ENCODE measurements at regions not wholly inside any gene's neighbourhood (a gene's known extent, or its start where the extent isn't known, plus 50 kb on each side); places are given as distances from the start of the nearest gene placed in this dataset.

- no peak for TF ChIP-seq CTCF (conservative IDR thresholded peaks at IDR 0.05; ENCODE audit: low read length)
- TF ChIP-seq EZH2phosphoT487 (IDR thresholded peaks at IDR 0.05; ENCODE audit: borderline replicate concordance, low read depth, low read length) = no peak
These were observed 119.6 kb upstream of the CNTNAP4 start for GRCh38 chr16:76157629-76158028.
